ENCODE measurements at regions not wholly inside any gene's neighbourhood (a gene's known extent, or its start where the extent isn't known, plus 50 kb on each side); places are given as distances from the start of the nearest gene placed in this dataset.

GRCh38 chr11:19430346-19430745 lies 189.6 kb upstream of the E2F8 start:
- intact Hi-C loops (cut with DNase I), result no loop called here
- no peak for DNase-seq

GRCh38 chr11:19429108-19429760 lies 188.5 kb upstream of the E2F8 start:
- Histone ChIP-seq H3K4me3 (no peak overlapping the region), H3K36me3 (replicated peaks in 1 of 2) (no peaks in the 10 kb centered on the region), H3K4me1 (replicated peaks in 1 of 2) (peaks cover 0 to 5% of the 10 kb centered on the region in 2 donors), H3K9me3 (replicated peaks in 1 of 3) (no peaks in the 10 kb centered on the region), H3K27ac (no peak overlapping the region), H3K27me3 (no peaks in the 10 kb centered on the region)
- intact Hi-C loops (cut with DNase I), result no loop called here
- TF ChIP-seq POLR2A (IDR thresholded peaks at IDR 0.05), result no peak
- no peak for TF ChIP-seq CTCF (IDR thresholded peaks at IDR 0.05)
- 63 to 89% (median 83%) methylated on average over 3 of the region's 3 CpGs for WGBS, 4 donors
- no peak for DNase-seq

More at GRCh38 chr11:19430346-19430745, 189.6 kb upstream of the E2F8 start:
- Histone ChIP-seq H3K27me3 (no peaks in the 10 kb centered on the region), H3K4me3 (no peak overlapping the region), H3K36me3 (replicated peaks in 1 of 2) (no peaks in the 10 kb centered on the region), H3K27ac (no peak overlapping the region), H3K4me1 (replicated peaks in 1 of 2) (peaks cover 0 to 5% of the 10 kb centered on the region in 2 donors), H3K9me3 (replicated peaks in 1 of 3) (no peaks in the 10 kb centered on the region)
- 75 to 87% (median 78%) methylated on average over 7 of the region's 7 CpGs for WGBS, 4 donors
- TF ChIP-seq CTCF (IDR thresholded peaks at IDR 0.05) (no peak), POLR2A (IDR thresholded peaks at IDR 0.05) (no peak)

- Histone ChIP-seq H3K4me1 (replicated peaks in 1 of 2) (peaks cover 0 to 5% of the 10 kb centered on the region in 2 donors), H3K9me3 (replicated peaks in 1 of 3) (no peaks in the 10 kb centered on the region), H3K4me3 (no peak overlapping the region), H3K27me3 (no peaks in the 10 kb centered on the region), H3K27ac (no peak overlapping the region), H3K36me3 (replicated peaks in 1 of 2) (no peaks in the 10 kb centered on the region)
- no peak for DNase-seq
- WGBS, 4 donors, result 80 to 86% (median 81%) methylated on average over 8 of the region's 8 CpGs
- no peak for TF ChIP-seq POLR2A (IDR thresholded peaks at IDR 0.05)
- TF ChIP-seq CTCF (IDR thresholded peaks at IDR 0.05), result no peak
- intact Hi-C loops (cut with DNase I), result no loop called here
These were observed 187.7 kb upstream of the E2F8 start for GRCh38 chr11:19428206-19429002.

GRCh38 chr11:19426756-19427403 lies 186.1 kb upstream of the E2F8 start:
- Histone ChIP-seq H3K4me3 (no peak overlapping the region), H3K9me3 (replicated peaks in 1 of 3) (no peaks in the 10 kb centered on the region), H3K27me3 (no peaks in the 10 kb centered on the region), H3K36me3 (replicated peaks in 1 of 2) (no peaks in the 10 kb centered on the region), H3K27ac (no peak overlapping the region), H3K4me1 (replicated peaks in 1 of 2) (peaks cover 0 to 5% of the 10 kb centered on the region in 2 donors)
- DNase-seq, result no peak
- 54 to 60% (median 57%) methylated on average over 4 of the region's 4 CpGs for WGBS, 4 donors
- TF ChIP-seq CTCF (IDR thresholded peaks at IDR 0.05), result no peak
- no peak for TF ChIP-seq POLR2A (IDR thresholded peaks at IDR 0.05)
- intact Hi-C loops (cut with DNase I), result no loop called here

Measured in adrenal gland (tissue), 9 donors.